ENCODE measurements at regions not wholly inside any gene's neighbourhood (a gene's known extent, or its start where the extent isn't known, plus 50 kb on each side); places are given as distances from the start of the nearest gene placed in this dataset.
"Not testable (repeated sequence)": the region's sequence is repeated elsewhere in the genome, so short reads cannot be mapped to it uniquely, and the experiment has no call there.

GRCh38 chr15:72845981-72846383, 62.4 kb upstream of the ADPGK start:
- Mint-ChIP-seq H3K9me3 (ENCODE audit: insufficient read depth) (no peaks in the 10 kb centered on the region), H3K27me3 (peaks cover 47% of the 10 kb centered on the region), H3K27ac (no peak overlapping the region), H3K4me3 (no peak overlapping the region), H3K4me1 (no peaks in the 10 kb centered on the region)
- Histone ChIP-seq H3K4me2 (replicated peaks; ENCODE audit: low read depth, low read length, poor library complexity, severe bottlenecking) (no peak overlapping the region), H3K9me3 (ENCODE audit: control extremely low read depth in 1 of 3, control insufficient read depth in 2 of 3, insufficient read depth in 1 of 3, low read length in 2 of 3) (no peaks in the 10 kb centered on the region), H3K9ac (ENCODE audit: low read length) (no peak overlapping the region), H3K27ac (ENCODE audit: low read length in 2 of 2) (no peak overlapping the region), H4K20me1 (ENCODE audit: control insufficient read depth, insufficient read depth, low read length, poor library complexity, severe bottlenecking) (no peaks in the 10 kb centered on the region), H2AFZ (ENCODE audit: insufficient read depth, low read depth, low read length, poor library complexity, severe bottlenecking) (no peak overlapping the region), H3K36me3 (replicated peaks in 1 of 2; ENCODE audit: control extremely low read depth in 1 of 2, control insufficient read depth in 1 of 2, extremely low read depth in 1 of 2, insufficient read depth in 2 of 2, low read length in 1 of 2) (no peaks in the 10 kb centered on the region), H3K27me3 (replicated peaks in 1 of 4; ENCODE audit: control extremely low read depth in 1 of 4, control insufficient read depth in 3 of 4, insufficient read depth in 4 of 4, low read length in 3 of 4) (peaks cover 0 to 11% (median 5%) of the 10 kb centered on the region in 4 experiments), H3K4me1 (ENCODE audit: control insufficient read depth in 2 of 2, insufficient read depth in 2 of 2, low read length in 2 of 2) (no peaks in the 10 kb centered on the region), H3K4me3 (ENCODE audit: control extremely low read depth in 1 of 5, extremely low read depth in 1 of 5, insufficient read depth in 1 of 5, low read depth in 2 of 5, low read length in 4 of 5) (no peak overlapping the region), H3K79me2 (ENCODE audit: control insufficient read depth, insufficient read depth, low read length) (no peaks in the 10 kb centered on the region)
- ChIA-PET CTCF (no interaction called here), POLR2A (no interaction called here)
- intact Hi-C loops (cut with micrococcal nuclease), result no loop called here
- no peak for ATAC-seq (ENCODE audit: low read depth)
- no peak for DNase-seq
- TF ChIP-seq EZH2 (IDR thresholded peaks at IDR 0.05; ENCODE audit: borderline replicate concordance, insufficient read depth, low read depth, low read length, poor library complexity, severe bottlenecking), result no peak
- TF ChIP-seq, protein P1, sequence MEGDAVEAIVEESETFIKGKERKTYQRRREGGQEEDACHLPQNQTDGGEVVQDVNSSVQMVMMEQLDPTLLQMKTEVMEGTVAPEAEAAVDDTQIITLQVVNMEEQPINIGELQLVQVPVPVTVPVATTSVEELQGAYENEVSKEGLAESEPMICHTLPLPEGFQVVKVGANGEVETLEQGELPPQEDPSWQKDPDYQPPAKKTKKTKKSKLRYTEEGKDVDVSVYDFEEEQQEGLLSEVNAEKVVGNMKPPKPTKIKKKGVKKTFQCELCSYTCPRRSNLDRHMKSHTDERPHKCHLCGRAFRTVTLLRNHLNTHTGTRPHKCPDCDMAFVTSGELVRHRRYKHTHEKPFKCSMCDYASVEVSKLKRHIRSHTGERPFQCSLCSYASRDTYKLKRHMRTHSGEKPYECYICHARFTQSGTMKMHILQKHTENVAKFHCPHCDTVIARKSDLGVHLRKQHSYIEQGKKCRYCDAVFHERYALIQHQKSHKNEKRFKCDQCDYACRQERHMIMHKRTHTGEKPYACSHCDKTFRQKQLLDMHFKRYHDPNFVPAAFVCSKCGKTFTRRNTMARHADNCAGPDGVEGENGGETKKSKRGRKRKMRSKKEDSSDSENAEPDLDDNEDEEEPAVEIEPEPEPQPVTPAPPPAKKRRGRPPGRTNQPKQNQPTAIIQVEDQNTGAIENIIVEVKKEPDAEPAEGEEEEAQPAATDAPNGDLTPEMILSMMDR (IDR thresholded peaks at IDR 0.05), result no peak

DNA sequence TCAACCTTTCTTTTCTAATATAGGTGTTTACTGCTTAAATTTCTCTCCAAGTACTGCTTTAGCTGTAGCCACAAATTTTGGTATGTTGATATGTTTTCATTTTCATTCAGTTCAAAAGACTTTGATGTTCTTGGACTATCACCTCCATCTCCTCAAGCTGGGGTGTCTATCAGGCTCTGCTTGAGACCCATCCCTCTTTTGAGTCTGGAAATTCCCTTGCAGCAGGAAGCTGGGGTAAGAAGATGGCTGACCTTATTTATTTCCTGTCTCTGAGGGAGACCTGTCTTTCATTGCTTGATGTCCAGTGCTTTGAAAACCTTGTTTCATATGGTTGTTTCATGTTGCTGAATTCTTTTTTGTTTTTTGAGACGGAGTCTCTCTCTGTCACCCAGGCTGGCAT, 60.5 kb upstream of the ADPGK start:
- Mint-ChIP-seq H3K9me3 (ENCODE audit: insufficient read depth) (no peaks in the 10 kb centered on the region), H3K4me3 (no peak overlapping the region), H3K27ac (no peak overlapping the region), H3K27me3 (peaks cover 42% of the 10 kb centered on the region), H3K4me1 (no peaks in the 10 kb centered on the region)
- no peaks in the 10 kb centered on the region for H3K9me3 ChIP-seq (ENCODE audit: control extremely low read depth in 1 of 3, control insufficient read depth in 2 of 3, insufficient read depth in 1 of 3, low read length in 2 of 3)
- no peaks in the 10 kb centered on the region for H3K36me3 ChIP-seq (replicated peaks in 1 of 2; ENCODE audit: control extremely low read depth in 1 of 2, control insufficient read depth in 1 of 2, extremely low read depth in 1 of 2, insufficient read depth in 2 of 2, low read length in 1 of 2)
- intact Hi-C loops (cut with micrococcal nuclease), result no loop called here
- ATAC-seq (ENCODE audit: low read depth) (no peak), DNase-seq (no peak)
- H2AFZ ChIP-seq (ENCODE audit: insufficient read depth, low read depth, low read length, poor library complexity, severe bottlenecking), result no peak overlapping the region
- ChIA-PET POLR2A (no interaction called here), CTCF (no interaction called here)
- H3K79me2 ChIP-seq (ENCODE audit: control insufficient read depth, insufficient read depth, low read length), result no peaks in the 10 kb centered on the region
- TF ChIP-seq EZH2 (IDR thresholded peaks at IDR 0.05; ENCODE audit: borderline replicate concordance, insufficient read depth, low read depth, low read length, poor library complexity, severe bottlenecking), result no peak
- TF ChIP-seq, protein P1 (IDR thresholded peaks at IDR 0.05), result no peak
- no peak overlapping the region for H3K4me3 ChIP-seq (ENCODE audit: control extremely low read depth in 1 of 5, extremely low read depth in 1 of 5, insufficient read depth in 1 of 5, low read depth in 2 of 5, low read length in 4 of 5)
- no peak overlapping the region for H3K9ac ChIP-seq (ENCODE audit: low read length)
- H4K20me1 ChIP-seq (ENCODE audit: control insufficient read depth, insufficient read depth, low read length, poor library complexity, severe bottlenecking), result no peaks in the 10 kb centered on the region
- no peak overlapping the region for H3K27ac ChIP-seq (ENCODE audit: low read length in 2 of 2)
- peaks cover 0 to 9% (median 2%) of the 10 kb centered on the region in 4 experiments for H3K27me3 ChIP-seq (replicated peaks in 1 of 4; ENCODE audit: control extremely low read depth in 1 of 4, control insufficient read depth in 3 of 4, insufficient read depth in 4 of 4, low read length in 3 of 4)
- 100% methylated on average over 1 of the region's 1 CpG for WGBS (ENCODE audit: insufficient coverage)
- no peak overlapping the region for H3K4me2 ChIP-seq (replicated peaks; ENCODE audit: low read depth, low read length, poor library complexity, severe bottlenecking)
- H3K4me1 ChIP-seq (ENCODE audit: control insufficient read depth in 2 of 2, insufficient read depth in 2 of 2, low read length in 2 of 2), result no peaks in the 10 kb centered on the region

DNA sequence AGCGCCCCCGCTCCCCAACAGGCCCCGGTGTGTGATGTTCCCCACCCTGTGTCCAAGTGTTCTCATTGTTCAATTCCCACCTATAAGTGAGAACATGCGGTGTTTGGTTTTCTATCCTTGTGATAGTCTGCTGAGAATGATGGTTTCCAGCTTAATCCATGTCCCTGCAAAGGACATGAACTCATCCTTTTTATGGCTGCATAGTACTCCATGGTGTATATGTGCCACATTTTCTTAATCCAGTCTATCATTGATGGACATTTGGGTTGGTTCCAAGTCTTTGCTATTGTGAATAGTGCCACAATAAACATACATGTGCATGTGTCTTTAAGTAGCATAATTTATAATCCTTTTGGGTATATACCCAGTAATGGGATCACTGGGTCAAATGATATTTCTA, 59.8 kb upstream of the ADPGK start:
- WGBS (ENCODE audit: insufficient coverage), result no CpG with 5 or more reads among the region's 4 CpGs
- H3K9ac ChIP-seq (ENCODE audit: low read length); H3K79me2 ChIP-seq (ENCODE audit: control insufficient read depth, insufficient read depth, low read length); ATAC-seq (ENCODE audit: low read depth); H3K4me1 Mint-ChIP-seq; H4K20me1 ChIP-seq (ENCODE audit: control insufficient read depth, insufficient read depth, low read length, poor library complexity, severe bottlenecking); H3K4me1 ChIP-seq (ENCODE audit: control insufficient read depth in 2 of 2, insufficient read depth in 2 of 2, low read length in 2 of 2); DNase-seq; H2AFZ ChIP-seq (ENCODE audit: insufficient read depth, low read depth, low read length, poor library complexity, severe bottlenecking); H3K4me3 ChIP-seq (ENCODE audit: control extremely low read depth in 1 of 5, extremely low read depth in 1 of 5, insufficient read depth in 1 of 5, low read depth in 2 of 5, low read length in 4 of 5); H3K36me3 ChIP-seq (replicated peaks in 1 of 2; ENCODE audit: control extremely low read depth in 1 of 2, control insufficient read depth in 1 of 2, extremely low read depth in 1 of 2, insufficient read depth in 2 of 2, low read length in 1 of 2); H3K4me2 ChIP-seq (replicated peaks; ENCODE audit: low read depth, low read length, poor library complexity, severe bottlenecking); intact Hi-C loops (cut with micrococcal nuclease); H3K9me3 ChIP-seq (ENCODE audit: control extremely low read depth in 1 of 3, control insufficient read depth in 2 of 3, insufficient read depth in 1 of 3, low read length in 2 of 3); H3K27ac ChIP-seq (ENCODE audit: low read length in 2 of 2); H3K27me3 ChIP-seq (replicated peaks in 1 of 4; ENCODE audit: control extremely low read depth in 1 of 4, control insufficient read depth in 3 of 4, insufficient read depth in 4 of 4, low read length in 3 of 4); H3K4me3 Mint-ChIP-seq; CTCF ChIA-PET; H3K27ac Mint-ChIP-seq; POLR2A ChIA-PET; H3K9me3 Mint-ChIP-seq (ENCODE audit: insufficient read depth): not testable (repeated sequence)
- H3K27me3 Mint-ChIP-seq, result peaks cover 37% of the 10 kb centered on the region

All from B cell (primary cell).